H1 (cell line): ENCODE measurements at regions not wholly inside any gene's neighbourhood (a gene's known extent, or its start where the extent isn't known, plus 50 kb on each side); places are given as distances from the start of the nearest gene placed in this dataset.

ENCODE experiments used
- BRCA1 ChIP-seq: IDR thresholded peaks from 2 replicates; pipeline ENCODE4 v1.6.1; 2012; ENCODE audit warnings: low read depth, low read length, improper control_type of control experiment
- CEBPB ChIP-seq: IDR thresholded peaks from 2 replicates; pipeline ENCODE4 v1.6.1; 2012; ENCODE audit warnings: low read depth, low read length
- CHD7 ChIP-seq: fragments of 300-600 bp; sonication (generic); IDR thresholded peaks from 2 replicates; pipeline ENCODE4 v1.7.1; 2012; ENCODE audit warnings: low read length, moderate library complexity, mild to moderate bottlenecking, inconsistent platforms; ENCODE audit not compliant: insufficient replicate concordance
- GABPA ChIP-seq: IDR thresholded peaks from 2 replicates; pipeline ENCODE4 v1.6.1; 2011; ENCODE audit warnings: mild to moderate bottlenecking, low read length, moderate library complexity, borderline replicate concordance; ENCODE audit not compliant: insufficient read depth
- HDAC2 ChIP-seq, 2 experiments: fragments of 300-600 bp in 1 of 2; sonication (generic) in 1 of 2; IDR thresholded peaks; 2 replicates each; pipeline ENCODE4 v1.6.1; 2011 to 2012; ENCODE audit warnings: low read depth in 2 of 2, low read length in 2 of 2, mild to moderate bottlenecking in 2 of 2, moderate library complexity in 2 of 2, borderline replicate concordance in 1 of 2, inconsistent platforms in 1 of 2
- HDAC6 ChIP-seq: IDR thresholded peaks from one replicate; pipeline ENCODE4 v1.7.1; 2012; ENCODE audit warnings: low read depth, mild to moderate bottlenecking, inconsistent platforms, low read length, moderate library complexity
- JUND ChIP-seq: IDR thresholded peaks from 2 replicates; pipeline ENCODE4 v1.6.1; 2011; ENCODE audit warnings: mild to moderate bottlenecking, improper control_type of control experiment, low read length
- KDM1A ChIP-seq: fragments of 200-600, 300-600 bp; sonication (generic); IDR thresholded peaks from 2 replicates; pipeline ENCODE4 v1.7.1; 2016; ENCODE audit warnings: mild to moderate bottlenecking, low read length, borderline replicate concordance
- MAX ChIP-seq: IDR thresholded peaks from 2 replicates; pipeline ENCODE4 v1.6.1; 2012; ENCODE audit warnings: inconsistent platforms
- POLR2A ChIP-seq, 2 experiments: IDR thresholded peaks; 1 replicate in 1 of 2; 2 replicates in 1 of 2; pipeline ENCODE4 v1.6.1; 2011; ENCODE audit warnings: low read depth in 2 of 2, low read length in 2 of 2, mild to moderate bottlenecking in 2 of 2; ENCODE audit errors: control extremely low read depth in 1 of 2
- SIX5 ChIP-seq: IDR thresholded peaks from 2 replicates; pipeline ENCODE4 v1.6.1; 2011; ENCODE audit warnings: mild to moderate bottlenecking, low read depth, low read length
- TCF12 ChIP-seq: IDR thresholded peaks from 2 replicates; pipeline ENCODE4 v1.6.1; 2011; ENCODE audit warnings: low read depth, mild to moderate bottlenecking, low read length
- ZNF274 ChIP-seq: IDR thresholded peaks from 2 replicates; pipeline ENCODE4 v1.7.0; 2012; ENCODE audit warnings: low read length, borderline replicate concordance; ENCODE audit errors: extremely low read depth

DNA sequence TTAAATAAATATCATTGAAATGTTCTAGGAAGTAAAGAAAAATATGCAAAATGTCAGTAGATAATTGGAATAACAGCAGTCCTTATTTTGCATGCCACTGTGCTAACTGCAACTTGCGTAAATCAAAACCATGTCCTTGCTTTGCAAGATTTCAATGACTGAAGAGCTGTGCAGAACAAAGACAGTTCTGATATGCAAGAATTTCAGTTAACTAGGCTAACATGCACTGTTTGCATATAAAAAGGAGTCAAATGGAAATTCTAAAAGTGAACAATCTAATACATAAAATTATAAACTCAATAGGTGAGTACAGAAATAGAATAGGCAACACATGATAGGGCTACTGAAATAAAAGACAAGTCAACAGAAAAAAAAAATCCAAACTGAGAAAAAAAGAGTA, 1844.6 kb upstream of the NUDT12 start (continued):
- no peak for TF ChIP-seq CHD7
- no peak for TF ChIP-seq TCF12
- no peak for TF ChIP-seq BRCA1
- no peak for TF ChIP-seq HDAC2 (IDR thresholded peaks at IDR 0.05; ENCODE audit: borderline replicate concordance in 1 of 2, low read depth in 2 of 2, low read length in 2 of 2)
- TF ChIP-seq GABPA: no peak
- TF ChIP-seq CEBPB: no peak
- TF ChIP-seq JUND: no peak
- TF ChIP-seq KDM1A: no peak
- TF ChIP-seq POLR2A (IDR thresholded peaks at IDR 0.05; ENCODE audit: control extremely low read depth in 1 of 2, low read depth in 2 of 2, low read length in 2 of 2): no peak
- no peak for TF ChIP-seq MAX
- no peak for TF ChIP-seq HDAC6
- no peak for TF ChIP-seq SIX5
- TF ChIP-seq ZNF274: no peak
